GM19035 (cell line): ENCODE measurements at regions not wholly inside any gene's neighbourhood (a gene's known extent, or its start where the extent isn't known, plus 50 kb on each side); places are given as distances from the start of the nearest gene placed in this dataset.
"Not testable (repeated sequence)": the region's sequence is repeated elsewhere in the genome, so short reads cannot be mapped to it uniquely, and the experiment has no call there.

Experiments
- ATAC-seq: cut with Tn5 transposase; IDR thresholded peaks from one replicate; pipeline ENCODE4 v1.9.1; 2021; ENCODE audit not compliant: unreplicated experiment

GRCh38 chr6:169857343-169858292 lies 106.2 kb downstream of the ERMARD start:
- no peak for ATAC-seq

DNA sequence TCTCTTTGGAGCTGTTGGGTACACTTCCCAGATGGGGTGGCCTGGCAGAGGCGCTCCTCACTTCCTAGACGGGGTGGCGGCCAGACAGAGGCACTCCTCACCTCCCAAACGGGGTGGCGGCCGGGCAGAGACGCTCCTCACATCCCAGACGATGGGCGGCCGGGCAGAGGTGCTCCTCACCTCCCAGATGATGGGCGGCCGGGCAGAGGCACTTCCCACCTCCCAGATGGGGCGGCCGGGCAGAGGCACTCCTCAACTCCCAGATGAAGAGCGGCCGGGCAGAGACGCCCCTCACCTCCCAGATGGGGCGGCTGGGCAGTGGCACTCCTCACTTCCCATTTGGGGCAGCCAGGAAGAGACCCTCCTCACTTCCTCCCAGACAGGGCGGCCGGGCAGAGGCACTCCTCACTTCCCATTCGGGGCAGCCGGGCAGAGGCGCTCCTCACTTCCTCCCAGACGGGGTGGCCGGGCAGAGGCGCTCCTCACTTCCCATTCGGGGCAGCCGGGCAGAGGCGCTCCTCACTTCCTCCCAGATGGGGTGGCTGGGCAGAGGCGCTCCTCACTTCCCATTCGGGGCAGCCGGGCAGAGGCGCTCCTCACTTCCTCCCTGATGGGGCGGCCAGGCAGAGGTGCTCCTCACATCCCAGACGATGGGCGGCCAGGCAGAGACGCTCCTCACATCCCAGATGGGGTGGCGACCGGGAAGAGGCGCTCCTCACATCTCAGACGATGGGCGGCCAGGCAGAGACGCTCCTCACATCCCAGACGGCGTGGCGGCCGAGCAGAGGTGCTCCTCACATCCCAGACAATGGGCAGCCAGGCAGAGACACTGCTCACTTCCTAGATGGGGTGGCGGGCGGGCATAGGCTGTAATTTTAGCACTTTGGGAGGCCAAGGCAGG lies 105.3 kb downstream of the ERMARD start:
- ATAC-seq = not testable (repeated sequence)

DNA sequence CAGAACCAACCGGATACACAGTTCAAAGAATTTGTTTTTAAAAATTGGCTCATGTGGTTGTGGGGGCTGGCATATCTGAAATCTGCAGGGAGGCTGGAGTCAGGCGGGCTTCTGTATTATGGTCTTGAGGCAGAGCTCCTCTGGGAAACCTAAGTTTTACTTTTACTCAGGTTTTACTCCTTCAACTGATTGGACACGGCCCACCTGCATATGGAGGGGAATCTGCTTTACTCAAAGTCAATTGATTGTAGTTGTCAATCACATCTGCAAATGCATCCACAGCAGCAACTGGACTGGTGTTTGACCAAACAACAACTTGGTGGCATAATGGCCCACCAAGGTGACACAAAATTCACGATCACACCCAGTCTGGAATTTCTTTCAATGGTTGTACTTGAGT lies 103.4 kb downstream of the ERMARD start:
- ATAC-seq = no peak

DNA sequence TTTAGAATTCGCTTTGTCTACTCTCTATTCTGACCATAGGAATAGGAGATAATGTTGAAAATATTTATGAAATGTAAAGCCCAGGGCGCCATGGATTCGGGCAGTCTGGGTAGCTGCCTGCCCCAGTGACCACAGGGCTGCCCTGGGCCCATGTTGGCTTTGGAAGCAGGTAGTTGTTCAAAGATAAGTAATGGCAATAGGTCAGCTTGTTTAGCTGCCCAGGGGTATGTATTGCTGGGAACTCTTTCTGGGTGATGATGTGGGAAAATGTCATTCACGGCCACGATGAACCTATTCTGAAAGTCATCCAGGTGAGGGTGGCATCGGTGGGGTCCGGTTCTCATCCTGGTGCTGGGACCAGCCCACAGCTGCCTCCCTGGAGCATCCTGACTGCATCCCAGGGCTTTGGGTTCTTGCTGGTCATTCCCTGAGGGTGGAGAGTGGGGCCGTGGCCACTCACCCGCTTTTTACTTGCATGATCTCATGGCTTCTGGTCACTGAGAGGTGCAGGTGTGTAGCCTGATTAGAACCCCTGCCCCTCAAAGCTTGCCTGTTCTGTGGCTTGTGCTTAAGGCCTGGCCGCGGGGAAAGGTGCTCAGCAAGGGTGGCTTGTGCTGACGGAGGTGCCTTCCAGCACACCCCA lies 102.8 kb downstream of the ERMARD start:
- ATAC-seq = no peak

- no peak for ATAC-seq
Measured at GRCh38 chr6:169853196-169854082, 102.0 kb downstream of the ERMARD start.

DNA sequence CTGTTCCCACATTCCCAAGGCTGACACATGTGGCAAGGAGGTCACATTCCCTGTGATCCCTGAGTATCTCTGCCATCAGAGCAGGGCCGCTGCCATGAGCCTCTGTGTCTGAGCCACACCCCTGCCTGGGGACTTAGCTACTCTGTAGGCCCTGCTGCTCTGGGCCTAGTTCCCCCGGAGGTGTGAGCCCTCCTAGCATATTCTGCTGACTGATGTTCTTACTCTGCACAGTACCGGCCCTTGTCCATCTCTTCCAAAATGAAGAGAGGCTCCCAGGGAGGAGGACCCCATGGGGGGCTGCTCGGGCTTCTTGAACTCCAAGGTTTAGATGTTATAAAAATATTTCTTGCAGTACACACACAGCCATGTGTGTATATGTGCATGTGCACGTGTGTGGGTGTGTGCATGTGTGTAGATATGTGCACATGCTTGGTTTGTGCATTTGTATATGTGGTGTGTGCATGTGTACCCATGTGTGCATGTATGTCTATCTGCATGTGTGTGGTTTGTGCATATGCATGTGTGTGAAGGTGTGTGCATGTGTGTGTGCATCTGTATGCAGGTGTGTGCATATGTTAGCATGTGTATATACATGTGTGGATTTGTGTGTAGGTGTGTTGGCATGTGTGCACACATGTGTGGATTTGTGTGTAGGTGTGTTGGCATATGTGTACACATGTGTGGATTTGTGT lies 101.2 kb downstream of the ERMARD start:
- ATAC-seq = no peak

GRCh38 chr6:169851641-169852503 lies 100.5 kb downstream of the ERMARD start:
- ATAC-seq = no peak

GRCh38 chr6:169850746-169851145 lies 99.3 kb downstream of the ERMARD start:
- ATAC-seq = no peak

GRCh38 chr6:169850154-169850553 lies 98.7 kb downstream of the ERMARD start:
- no peak for ATAC-seq

GRCh38 chr6:169849396-169849795 lies 98.0 kb downstream of the ERMARD start:
- ATAC-seq = no peak

DNA sequence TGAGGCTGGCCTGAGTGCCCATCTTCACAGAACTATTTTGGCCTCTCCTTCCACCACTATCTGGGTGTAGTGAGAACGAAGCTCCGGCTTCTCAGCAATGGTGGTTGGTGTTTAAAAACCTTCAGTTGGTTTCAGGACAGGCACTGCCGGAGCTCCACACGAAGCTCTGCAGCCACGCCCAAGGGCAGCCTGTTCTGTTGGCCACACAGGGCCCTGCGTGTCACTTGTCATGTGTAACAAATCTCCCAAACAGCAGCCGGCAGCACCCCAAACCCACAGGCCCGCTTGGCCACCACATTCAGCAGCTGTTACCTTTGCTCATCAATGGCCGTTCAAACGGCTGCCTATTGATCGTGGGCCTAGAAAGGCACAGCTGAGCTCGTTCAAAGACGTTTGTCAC lies 97.5 kb downstream of the ERMARD start:
- no peak for ATAC-seq

DNA sequence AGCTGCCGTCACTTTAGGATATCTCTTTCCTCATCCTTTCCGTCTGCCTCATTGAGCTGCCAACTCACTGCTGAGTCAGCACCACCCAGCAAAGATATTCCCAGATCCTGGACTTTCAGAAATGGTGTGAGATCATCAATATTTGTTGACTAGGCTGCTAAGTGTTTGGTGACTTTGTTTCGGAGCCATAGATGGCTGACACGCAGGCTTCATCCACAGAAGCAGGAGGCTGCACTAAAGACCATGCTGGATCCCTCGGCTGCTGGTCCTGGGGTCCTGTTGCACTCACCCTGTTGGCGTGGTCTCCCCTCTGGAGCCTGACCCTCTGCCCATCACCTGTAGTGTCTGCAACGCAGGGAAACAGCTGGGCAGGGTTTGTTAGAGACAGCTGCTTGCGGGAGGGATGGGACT lies 96.5 kb downstream of the ERMARD start:
- no peak for ATAC-seq

DNA sequence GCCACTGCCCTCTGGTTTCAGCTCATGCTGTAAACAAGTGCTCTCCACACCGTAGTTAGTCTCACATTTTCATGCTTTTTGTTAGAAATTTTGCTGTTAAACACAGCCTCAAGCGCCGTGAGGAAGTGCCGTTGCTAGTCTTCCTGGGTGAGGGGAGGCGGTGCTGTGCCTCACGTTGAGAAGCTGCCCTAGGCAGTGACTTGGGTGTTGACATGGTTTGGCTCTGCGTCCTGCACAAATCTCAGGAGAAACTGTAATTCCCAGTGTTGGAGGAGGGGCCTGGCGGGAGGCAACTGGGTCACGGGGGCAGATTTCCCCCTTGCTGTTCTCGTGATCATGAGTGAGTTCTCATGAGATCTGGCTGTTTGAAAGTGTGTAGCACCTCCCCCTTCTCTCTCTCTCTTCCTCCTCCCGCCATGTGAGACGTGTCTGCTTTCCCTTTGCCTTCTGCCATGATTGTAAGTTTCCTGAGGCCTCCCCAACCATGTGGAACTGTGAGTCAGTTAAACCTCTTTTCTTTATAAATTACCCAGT lies 95.8 kb downstream of the ERMARD start:
- no peak for ATAC-seq

- ATAC-seq = no peak
Measured at GRCh38 chr6:169846286-169847056, 95.0 kb downstream of the ERMARD start.

DNA sequence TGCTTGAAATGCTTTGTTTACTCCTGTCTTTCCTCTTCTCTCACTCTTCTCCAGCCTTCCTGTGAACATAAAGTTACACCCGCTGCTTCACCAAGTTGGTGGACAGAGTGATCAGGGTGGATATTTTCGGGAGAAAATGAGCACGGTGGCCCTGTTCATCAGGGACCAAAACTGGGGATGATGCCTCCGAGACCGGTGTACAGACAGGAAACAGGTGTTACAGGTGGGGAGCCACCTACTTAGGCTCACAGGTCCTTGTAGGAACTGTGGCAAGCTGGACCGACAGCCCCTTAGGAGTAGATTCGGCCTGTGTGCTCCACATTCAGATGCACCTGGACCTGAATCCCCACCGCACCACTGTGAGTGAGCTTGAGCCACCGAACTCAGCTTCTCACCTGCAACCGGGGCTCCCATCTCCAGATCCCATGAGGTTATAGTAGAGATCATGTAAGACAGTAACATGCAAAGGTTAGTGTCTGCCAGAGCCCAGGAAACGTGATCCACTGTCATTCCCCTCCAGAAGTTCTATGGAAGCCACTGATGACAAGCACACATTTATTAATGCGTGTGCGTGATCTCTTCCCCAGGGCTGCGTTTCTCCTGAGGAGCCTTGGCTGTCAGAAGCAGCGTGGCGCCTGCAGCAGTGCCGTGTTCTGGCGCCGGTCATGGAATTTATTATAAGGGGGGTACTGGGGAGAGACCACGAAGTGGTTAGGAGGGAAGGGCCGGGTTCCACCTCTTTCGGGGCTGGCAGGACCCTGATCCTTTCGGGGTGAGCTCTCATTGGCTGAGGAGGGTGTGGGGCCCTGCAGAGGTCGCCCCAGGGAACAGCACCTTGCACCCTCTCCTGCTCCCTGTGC lies 94.2 kb downstream of the ERMARD start:
- no peak for ATAC-seq

GRCh38 chr6:169844946-169845345 lies 93.5 kb downstream of the ERMARD start:
- no peak for ATAC-seq

DNA sequence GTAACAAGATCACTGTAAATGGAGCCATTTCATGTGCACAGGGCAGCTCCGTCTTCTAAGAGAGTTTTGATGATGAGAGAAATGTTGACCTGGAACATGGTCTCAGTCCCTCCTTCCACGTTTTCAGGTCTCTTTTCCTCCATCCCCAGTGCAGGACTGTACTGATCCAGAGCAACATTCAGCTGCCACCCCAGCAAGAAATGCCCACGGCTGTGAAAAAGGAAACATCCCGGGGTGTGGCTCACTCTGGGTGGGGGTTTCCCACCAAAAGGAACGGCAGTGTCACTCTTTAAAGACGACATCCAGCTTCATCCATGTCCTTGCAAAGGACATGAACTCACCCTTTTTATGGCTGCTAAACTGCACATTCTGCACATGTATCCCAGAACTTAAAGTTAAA lies 92.6 kb downstream of the ERMARD start:
- no peak for ATAC-seq
